IPS-18a (cell line): ENCODE measurements at regions not wholly inside any gene's neighbourhood (a gene's known extent, or its start where the extent isn't known, plus 50 kb on each side); places are given as distances from the start of the nearest gene placed in this dataset.
"Not testable (repeated sequence)": the region's sequence is repeated elsewhere in the genome, so short reads cannot be mapped to it uniquely, and the experiment has no call there.

ENCODE experiments used
- H3K27ac ChIP-seq: one replicate; pipeline ENCODE4 v1.5.1; 2013; ENCODE audit warnings: low read length
- H3K27me3 ChIP-seq: one replicate; pipeline ENCODE4 v1.6.1; 2013; ENCODE audit warnings: mild to moderate bottlenecking, low read length; ENCODE audit not compliant: control insufficient read depth, insufficient read depth
- H3K36me3 ChIP-seq: one replicate; pipeline ENCODE4 v1.6.1; 2013; ENCODE audit warnings: low read depth, low read length; ENCODE audit not compliant: control insufficient read depth
- H3K4me1 ChIP-seq: one replicate; pipeline ENCODE4 v1.6.1; 2013; ENCODE audit warnings: low read depth, low read length; ENCODE audit not compliant: control insufficient read depth
- H3K4me3 ChIP-seq: one replicate; pipeline ENCODE4 v1.5.1; 2013; ENCODE audit warnings: low read length
- H3K9ac ChIP-seq: one replicate; pipeline ENCODE4 v1.6.1; 2013; ENCODE audit warnings: mild to moderate bottlenecking, low read length, moderate library complexity
- H3K9me3 ChIP-seq: one replicate; pipeline ENCODE4 v1.6.1; 2013; ENCODE audit warnings: low read depth, low read length; ENCODE audit not compliant: control insufficient read depth

- Histone ChIP-seq H3K9me3 (no peaks in the 10 kb centered on the region), H3K27ac (no peak overlapping the region), H3K4me3 (no peak overlapping the region), H3K9ac (no peak overlapping the region), H3K36me3 (no peaks in the 10 kb centered on the region), H3K4me1 (no peaks in the 10 kb centered on the region), H3K27me3 (no peaks in the 10 kb centered on the region)
Measured at GRCh38 chrX:94834226-94834625, 1160.2 kb downstream of the FAM133A start.

- Histone ChIP-seq H3K36me3 (no peaks in the 10 kb centered on the region), H3K9me3 (no peaks in the 10 kb centered on the region), H3K4me3 (no peak overlapping the region), H3K27ac (no peak overlapping the region), H3K27me3 (no peaks in the 10 kb centered on the region), H3K4me1 (no peaks in the 10 kb centered on the region), H3K9ac (no peak overlapping the region)
Measured at GRCh38 chrX:94850811-94851210, 1176.8 kb downstream of the FAM133A start.

GRCh38 chrX:94854251-94854650 is 1180.2 kb downstream of the FAM133A start:
- H3K27ac ChIP-seq, result no peak overlapping the region
- H3K27me3 ChIP-seq, result no peaks in the 10 kb centered on the region
- H3K4me1 ChIP-seq, result no peaks in the 10 kb centered on the region
- no peaks in the 10 kb centered on the region for H3K36me3 ChIP-seq
- no peaks in the 10 kb centered on the region for H3K9me3 ChIP-seq
- H3K4me3 ChIP-seq, result no peak overlapping the region
- H3K9ac ChIP-seq, result no peak overlapping the region

- not testable (repeated sequence) for H3K27me3 ChIP-seq, H3K9me3 ChIP-seq, H3K36me3 ChIP-seq, H3K9ac ChIP-seq, H3K4me3 ChIP-seq, H3K27ac ChIP-seq, H3K4me1 ChIP-seq
Measured at GRCh38 chrX:94862470-94862869, 1188.5 kb downstream of the FAM133A start.

GRCh38 chrX:94871640-94872039 is 1197.6 kb downstream of the FAM133A start:
- H3K4me3 ChIP-seq, result no peak overlapping the region
- no peaks in the 10 kb centered on the region for H3K36me3 ChIP-seq
- no peak overlapping the region for H3K9ac ChIP-seq
- no peaks in the 10 kb centered on the region for H3K27me3 ChIP-seq
- no peak overlapping the region for H3K27ac ChIP-seq
- no peaks in the 10 kb centered on the region for H3K4me1 ChIP-seq
- no peaks in the 10 kb centered on the region for H3K9me3 ChIP-seq

GRCh38 chrX:94901849-94902248 is 1227.8 kb downstream of the FAM133A start:
- Histone ChIP-seq H3K9me3 (no peaks in the 10 kb centered on the region), H3K27me3 (no peaks in the 10 kb centered on the region), H3K4me3 (no peak overlapping the region), H3K4me1 (no peaks in the 10 kb centered on the region), H3K9ac (no peak overlapping the region), H3K27ac (no peak overlapping the region), H3K36me3 (no peaks in the 10 kb centered on the region)

- H3K27ac ChIP-seq, result no peak overlapping the region
- no peaks in the 10 kb centered on the region for H3K9me3 ChIP-seq
- H3K9ac ChIP-seq, result no peak overlapping the region
- no peaks in the 10 kb centered on the region for H3K27me3 ChIP-seq
- H3K4me3 ChIP-seq, result no peak overlapping the region
- H3K4me1 ChIP-seq, result no peaks in the 10 kb centered on the region
- H3K36me3 ChIP-seq, result no peaks in the 10 kb centered on the region
Measured at GRCh38 chrX:94908171-94908570, 1234.2 kb downstream of the FAM133A start.

- Histone ChIP-seq H3K36me3 (no peaks in the 10 kb centered on the region), H3K9ac (no peak overlapping the region), H3K4me1 (no peaks in the 10 kb centered on the region), H3K27me3 (no peaks in the 10 kb centered on the region), H3K27ac (no peak overlapping the region), H3K9me3 (no peaks in the 10 kb centered on the region), H3K4me3 (no peak overlapping the region)
Measured at GRCh38 chrX:94908648-94909047, 1234.6 kb downstream of the FAM133A start.

- Histone ChIP-seq H3K27ac (no peak overlapping the region), H3K4me1 (no peaks in the 10 kb centered on the region), H3K36me3 (no peaks in the 10 kb centered on the region), H3K9me3 (no peaks in the 10 kb centered on the region), H3K4me3 (no peak overlapping the region), H3K9ac (no peak overlapping the region), H3K27me3 (no peaks in the 10 kb centered on the region)
Measured at GRCh38 chrX:94914235-94914634, 1240.2 kb downstream of the FAM133A start.

GRCh38 chrX:94932278-94932965 is 1258.4 kb downstream of the FAM133A start:
- H3K9ac ChIP-seq, result no peak overlapping the region
- H3K36me3 ChIP-seq, result no peaks in the 10 kb centered on the region
- H3K27ac ChIP-seq, result no peak overlapping the region
- H3K9me3 ChIP-seq, result no peaks in the 10 kb centered on the region
- no peaks in the 10 kb centered on the region for H3K4me1 ChIP-seq
- H3K27me3 ChIP-seq, result no peaks in the 10 kb centered on the region
- no peak overlapping the region for H3K4me3 ChIP-seq

GRCh38 chrX:94936722-94937121 is 1262.7 kb downstream of the FAM133A start:
- Histone ChIP-seq H3K27ac (no peak overlapping the region), H3K27me3 (no peaks in the 10 kb centered on the region), H3K36me3 (no peaks in the 10 kb centered on the region), H3K9ac (no peak overlapping the region), H3K4me1 (no peaks in the 10 kb centered on the region), H3K9me3 (no peaks in the 10 kb centered on the region), H3K4me3 (no peak overlapping the region)

GRCh38 chrX:94937491-94937890 is 1263.5 kb downstream of the FAM133A start:
- no peaks in the 10 kb centered on the region for H3K27me3 ChIP-seq
- H3K9ac ChIP-seq, result no peak overlapping the region
- no peaks in the 10 kb centered on the region for H3K9me3 ChIP-seq
- no peaks in the 10 kb centered on the region for H3K4me1 ChIP-seq
- H3K4me3 ChIP-seq, result no peak overlapping the region
- no peak overlapping the region for H3K27ac ChIP-seq
- H3K36me3 ChIP-seq, result no peaks in the 10 kb centered on the region
